Naive thymus-derived CD8-positive, alpha-beta T cell (primary cell): ENCODE measurements at regions not wholly inside any gene's neighbourhood (a gene's known extent, or its start where the extent isn't known, plus 50 kb on each side); places are given as distances from the start of the nearest gene placed in this dataset.

Experiments used
- ATAC-seq, 2 donors: fragments of 150-1000 bp; cut with Tn5 transposase in 1 of 2; sonication (Bioruptor Pico), chemical (Tn5 transposase) in 1 of 2; 1 replicate in 1 of 2; 2 replicates in 1 of 2; pipeline ENCODE4 v1.10.0; 2021; ENCODE audit warnings: mild to moderate bottlenecking in 2 of 2, moderate library complexity in 2 of 2
- POLR2A ChIA-PET: fragments of 350-600 bp; sonication (Branson Sonifier 250); formaldehyde crosslinking; loops from one replicate; lab custom pipeline; 2021; ENCODE audit warnings: antibody characterized with exemption; lab: Charles Lee
- DNase-seq, 10 donors: peaks; one replicate each; pipeline versions ENCODE4 v3.0.0 to v3.0.0-alpha.2; 2020 to 2022
- H3K27ac Mint-ChIP-seq, 10 donors: one replicate each; pipeline ENCODE4 v1.8.0; 2020 to 2022; ENCODE audit warnings: mild to moderate bottlenecking in 10 of 10, mixed read lengths in 10 of 10, moderate library complexity in 4 of 10, inconsistent platforms in 1 of 10
- H3K27me3 Mint-ChIP-seq, 5 donors: one replicate each; pipeline ENCODE4 v1.8.0; 2021 to 2022; ENCODE audit warnings: mixed read lengths in 5 of 5
- H3K36me3 Mint-ChIP-seq, 3 donors: one replicate each; pipeline ENCODE4 v1.8.0; 2020 to 2022; ENCODE audit warnings: mixed read lengths in 3 of 3, mild to moderate bottlenecking in 2 of 3, inconsistent platforms in 1 of 3
- H3K4me1 Mint-ChIP-seq, 4 donors: one replicate each; pipeline ENCODE4 v1.8.0; 2021 to 2022; ENCODE audit warnings: mixed read lengths in 4 of 4
- H3K4me3 Mint-ChIP-seq, 10 donors: one replicate each; pipeline ENCODE4 v1.8.0; 2020 to 2022; ENCODE audit warnings: mild to moderate bottlenecking in 10 of 10, mixed read lengths in 10 of 10, moderate library complexity in 6 of 10, inconsistent platforms in 1 of 10
- H3K9me3 Mint-ChIP-seq, 9 donors: one replicate each; pipeline ENCODE4 v1.8.0; 2020 to 2022; ENCODE audit warnings: mixed read lengths in 9 of 9, mild to moderate bottlenecking in 3 of 9, inconsistent platforms in 1 of 9, moderate library complexity in 1 of 9

DNA sequence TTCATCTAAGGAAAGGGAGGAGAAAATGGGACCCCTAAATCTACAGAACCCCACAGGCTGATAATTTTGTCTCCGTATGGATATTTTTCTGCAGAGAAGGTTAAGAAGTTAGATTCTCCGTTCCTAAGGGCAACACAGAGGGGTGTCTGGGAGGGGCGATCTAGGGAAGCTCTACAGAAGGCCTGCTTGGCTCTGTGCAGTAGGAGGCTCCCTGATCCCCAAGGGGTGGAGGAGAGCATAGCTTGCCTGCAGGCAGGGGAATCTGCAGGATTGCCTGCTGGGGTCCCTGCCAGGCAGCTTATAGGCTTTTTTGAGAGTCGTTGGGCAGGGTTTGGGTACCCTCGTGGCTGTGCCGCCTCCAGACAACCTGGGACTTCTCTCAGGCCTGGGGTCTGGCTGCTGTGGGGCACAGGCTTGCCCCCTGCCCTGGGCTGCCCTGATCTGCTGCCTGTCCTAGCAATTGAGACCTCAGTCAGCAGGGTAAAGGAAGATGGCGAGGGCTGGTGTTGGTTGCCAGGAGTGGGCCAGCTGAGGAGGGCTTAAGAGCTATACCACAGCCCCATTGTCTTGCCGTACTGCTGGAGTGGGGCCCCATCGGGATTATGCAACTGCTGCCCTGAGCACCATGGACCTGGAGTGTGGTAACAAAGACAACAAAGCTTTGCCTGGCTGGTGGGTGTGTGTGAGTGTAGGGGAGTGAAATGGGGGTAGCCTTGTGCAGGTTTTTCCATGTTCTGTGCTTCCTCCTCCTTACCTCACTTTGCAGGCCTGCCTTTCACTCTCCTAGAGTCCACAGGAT lies 74.1 kb downstream of the EFNB1 start:
- DNase-seq (no peak), ATAC-seq (no peak)
- POLR2A ChIA-PET = no interaction called here
- Mint-ChIP-seq H3K4me3 (no peak overlapping the region), H3K9me3 (no peaks in the 10 kb centered on the region), H3K4me1 (no peaks in the 10 kb centered on the region), H3K27me3 (no peaks in the 10 kb centered on the region), H3K27ac (no peak overlapping the region), H3K36me3 (no peaks in the 10 kb centered on the region)

DNA sequence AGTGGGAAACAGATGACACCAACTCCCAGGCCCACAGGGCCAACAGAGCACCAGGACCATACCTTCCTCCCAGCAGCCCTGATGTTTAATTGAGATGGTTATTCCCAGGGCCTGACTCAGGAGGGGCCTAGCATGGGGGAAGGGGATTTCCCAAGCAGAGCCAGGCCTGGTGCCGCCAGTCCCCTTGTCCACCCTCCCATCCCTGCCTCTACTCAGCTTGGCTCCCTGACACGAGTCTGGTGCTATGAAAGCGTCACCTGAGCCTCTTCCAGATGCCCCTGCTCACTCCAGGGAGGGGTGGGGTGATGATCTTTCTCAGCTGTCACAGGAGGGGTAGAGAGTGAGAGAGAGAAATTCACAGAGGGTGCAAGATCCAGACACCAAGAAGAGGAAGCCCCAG lies 72.7 kb downstream of the EFNB1 start:
- H3K36me3 Mint-ChIP-seq = no peaks in the 10 kb centered on the region
- H3K4me3 Mint-ChIP-seq = no peak overlapping the region
- ATAC-seq = no peak
- H3K27me3 Mint-ChIP-seq = no peaks in the 10 kb centered on the region
- no peak for DNase-seq
- H3K4me1 Mint-ChIP-seq = peaks cover 0 to 1% (median under 1%) of the 10 kb centered on the region in 4 donors
- POLR2A ChIA-PET = no interaction called here
- H3K9me3 Mint-ChIP-seq = peaks cover 0 to 2% (median 0%) of the 10 kb centered on the region in 9 donors
- no peak overlapping the region for H3K27ac Mint-ChIP-seq

DNA sequence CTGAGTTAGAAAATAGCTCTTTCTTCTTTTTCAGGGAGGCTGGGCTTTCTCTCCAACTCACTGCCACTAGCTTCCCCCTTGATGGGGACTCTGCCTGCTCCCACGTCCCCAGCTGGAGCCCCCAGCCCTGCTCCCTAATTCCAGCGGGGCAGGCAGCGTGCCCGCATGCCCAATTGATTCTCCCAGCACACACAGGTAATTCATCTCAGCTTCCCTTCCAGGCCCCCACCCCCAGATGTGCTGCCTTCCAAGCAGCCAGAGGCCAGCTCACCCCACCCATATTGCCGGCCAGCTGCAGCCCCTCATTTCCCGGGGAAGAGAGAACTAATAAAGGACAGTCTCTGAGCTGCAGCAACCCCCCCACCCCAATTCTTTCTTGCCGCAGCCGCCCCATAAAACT lies 69.8 kb downstream of the EFNB1 start:
- Mint-ChIP-seq H3K4me3 (no peak overlapping the region), H3K27ac (no peak overlapping the region), H3K36me3 (no peaks in the 10 kb centered on the region), H3K27me3 (no peaks in the 10 kb centered on the region), H3K9me3 (peaks cover 0 to 2% (median 0%) of the 10 kb centered on the region in 9 donors), H3K4me1 (peaks cover 5 to 8% (median 6%) of the 10 kb centered on the region in 4 donors)
- DNase-seq (no peak), ATAC-seq (no peak)
- POLR2A ChIA-PET = no interaction called here

DNA sequence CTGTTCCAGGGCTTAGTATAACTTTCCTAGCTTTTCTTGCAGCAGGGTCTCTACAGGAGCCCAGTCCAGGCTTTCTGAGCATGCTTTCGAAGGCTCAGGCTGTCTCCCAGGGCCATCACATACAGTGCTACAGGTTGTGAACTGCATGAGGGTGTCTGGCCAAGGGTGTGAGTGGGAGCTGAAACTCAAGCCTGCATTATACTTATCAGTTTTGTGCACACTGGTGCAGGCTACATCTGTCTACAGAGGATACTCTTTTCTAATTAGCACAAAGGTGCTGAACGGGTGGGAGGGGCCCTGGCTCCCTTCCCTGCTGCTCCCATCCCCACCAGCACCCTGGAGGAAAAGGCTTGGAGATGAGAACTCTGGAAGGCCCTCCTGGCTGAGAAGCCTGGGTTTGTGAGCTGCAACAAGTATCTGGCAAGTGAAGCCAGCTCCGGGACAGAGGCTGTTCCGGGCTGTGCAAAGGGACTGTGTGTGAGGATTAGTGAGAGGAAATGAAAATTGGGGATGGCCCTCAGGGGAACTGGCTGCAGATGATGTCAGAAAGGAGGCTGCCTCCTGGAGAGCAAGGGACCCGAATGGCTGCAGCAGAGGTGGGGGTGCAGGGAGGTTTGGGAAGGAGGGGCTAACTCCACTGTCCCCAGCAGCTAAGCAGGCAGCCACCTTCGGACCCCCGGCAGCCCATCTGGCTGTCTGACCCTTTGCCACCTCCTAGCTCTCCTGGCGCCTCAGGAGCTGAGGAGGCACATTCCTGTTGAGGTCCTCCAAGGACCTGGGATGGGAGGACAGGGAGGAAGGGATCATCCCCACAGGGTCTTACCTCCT lies 68.5 kb downstream of the EFNB1 start:
- DNase-seq = no peak
- Mint-ChIP-seq H3K4me1 (peaks cover 5 to 8% (median 6%) of the 10 kb centered on the region in 4 donors), H3K4me3 (peak overlapping the region in 1 of 10 donors; percentile 34), H3K9me3 (peaks cover 0 to 2% (median 0%) of the 10 kb centered on the region in 9 donors), H3K27ac (no peak overlapping the region), H3K36me3 (no peaks in the 10 kb centered on the region), H3K27me3 (no peaks in the 10 kb centered on the region)
- POLR2A ChIA-PET = no interaction called here
- ATAC-seq = no peak

DNA sequence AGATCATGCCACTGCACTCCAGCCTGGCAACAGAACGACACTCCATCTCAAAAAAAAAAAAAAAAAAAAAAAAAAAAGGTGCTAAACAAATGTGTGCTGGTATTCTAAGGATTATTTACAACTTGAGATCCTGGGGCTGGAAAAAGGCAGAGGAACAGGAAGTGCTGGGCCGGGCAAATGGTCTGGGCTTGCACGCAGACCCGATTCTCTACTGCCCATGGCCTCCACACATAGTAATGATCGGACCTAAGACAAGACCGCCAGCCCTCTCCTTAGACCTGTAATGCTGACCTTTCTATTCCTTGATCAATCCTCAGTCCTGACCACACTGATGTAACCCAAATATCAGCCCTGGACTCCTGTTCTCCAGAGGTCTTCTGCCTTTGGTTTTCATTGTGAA lies 67.8 kb downstream of the EFNB1 start:
- Mint-ChIP-seq H3K9me3 (peaks cover 0 to 2% (median 0%) of the 10 kb centered on the region in 9 donors), H3K27me3 (no peaks in the 10 kb centered on the region), H3K4me1 (peaks cover 5 to 8% (median 6%) of the 10 kb centered on the region in 4 donors), H3K4me3 (peak overlapping the region in 1 of 10 donors; percentile 34), H3K36me3 (no peaks in the 10 kb centered on the region), H3K27ac (peak overlapping the region in 1 of 10 donors; percentile 28)
- POLR2A ChIA-PET = no interaction called here
- ATAC-seq (no peak), DNase-seq (no peak)

DNA sequence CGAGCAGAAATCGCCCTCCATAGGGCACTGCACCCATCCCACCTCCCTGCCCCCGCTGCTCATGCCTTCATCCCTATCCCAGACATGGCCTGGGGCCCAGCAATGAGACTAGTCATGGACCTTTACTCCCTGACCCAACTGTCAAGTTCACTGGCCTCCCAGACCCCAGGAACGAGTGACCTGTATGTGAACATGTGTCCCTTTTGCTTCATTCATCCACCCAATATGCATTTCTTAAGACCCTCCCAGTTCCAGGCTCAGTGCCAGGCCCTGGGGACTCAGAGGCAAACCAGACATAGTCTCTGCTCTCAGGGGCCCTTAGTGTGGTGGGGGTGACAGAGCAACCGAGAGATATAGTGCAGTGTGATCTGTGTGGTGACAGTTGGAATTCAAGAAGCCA lies 67.0 kb downstream of the EFNB1 start:
- peak overlapping the region in 1 of 10 donors; percentile 42 for H3K27ac Mint-ChIP-seq
- H3K4me3 Mint-ChIP-seq = peak overlapping the region in 3 of 10 donors; percentile 10 to 38 (median 20)

DNA sequence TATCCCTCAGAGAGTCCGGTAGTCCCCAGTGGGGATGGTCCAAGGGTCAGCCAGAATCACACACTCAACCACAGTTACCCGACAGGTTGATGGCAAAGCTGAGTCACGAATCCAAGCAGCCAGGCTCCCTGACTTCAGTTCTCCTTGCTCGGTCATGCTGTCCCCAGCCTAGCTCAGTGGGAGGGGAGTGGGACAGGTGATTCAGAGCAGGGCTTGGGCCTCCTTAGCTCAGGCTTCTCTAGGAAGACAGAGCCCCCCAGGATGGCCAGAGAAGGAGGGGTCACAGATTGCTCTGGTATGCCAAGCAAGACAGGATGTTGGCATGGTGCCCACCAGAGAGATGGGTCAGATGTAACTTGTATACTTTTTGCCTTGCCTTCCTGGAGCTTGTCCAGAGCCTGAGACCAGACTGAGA lies 66.5 kb downstream of the EFNB1 start:
- H3K27me3 Mint-ChIP-seq = no peaks in the 10 kb centered on the region
- peaks cover 5 to 8% (median 6%) of the 10 kb centered on the region in 4 donors for H3K4me1 Mint-ChIP-seq
- no peak for DNase-seq
- H3K9me3 Mint-ChIP-seq = peaks cover 0 to 2% (median 0%) of the 10 kb centered on the region in 9 donors
- POLR2A ChIA-PET = no interaction called here
- no peak for ATAC-seq
- H3K36me3 Mint-ChIP-seq = no peaks in the 10 kb centered on the region
- H3K4me3 Mint-ChIP-seq = peak overlapping the region in 3 of 10 donors; percentile 7 to 38 (median 10)
- no peak overlapping the region for H3K27ac Mint-ChIP-seq

More for the DNA sequence above, 67.0 kb downstream of the EFNB1 start:
- Mint-ChIP-seq H3K9me3 (peaks cover 0 to 2% (median 0%) of the 10 kb centered on the region in 9 donors), H3K36me3 (no peaks in the 10 kb centered on the region), H3K27me3 (no peaks in the 10 kb centered on the region), H3K4me1 (peaks cover 5 to 8% (median 6%) of the 10 kb centered on the region in 4 donors)
- POLR2A ChIA-PET = no interaction called here
- ATAC-seq (no peak), DNase-seq (no peak)

DNA sequence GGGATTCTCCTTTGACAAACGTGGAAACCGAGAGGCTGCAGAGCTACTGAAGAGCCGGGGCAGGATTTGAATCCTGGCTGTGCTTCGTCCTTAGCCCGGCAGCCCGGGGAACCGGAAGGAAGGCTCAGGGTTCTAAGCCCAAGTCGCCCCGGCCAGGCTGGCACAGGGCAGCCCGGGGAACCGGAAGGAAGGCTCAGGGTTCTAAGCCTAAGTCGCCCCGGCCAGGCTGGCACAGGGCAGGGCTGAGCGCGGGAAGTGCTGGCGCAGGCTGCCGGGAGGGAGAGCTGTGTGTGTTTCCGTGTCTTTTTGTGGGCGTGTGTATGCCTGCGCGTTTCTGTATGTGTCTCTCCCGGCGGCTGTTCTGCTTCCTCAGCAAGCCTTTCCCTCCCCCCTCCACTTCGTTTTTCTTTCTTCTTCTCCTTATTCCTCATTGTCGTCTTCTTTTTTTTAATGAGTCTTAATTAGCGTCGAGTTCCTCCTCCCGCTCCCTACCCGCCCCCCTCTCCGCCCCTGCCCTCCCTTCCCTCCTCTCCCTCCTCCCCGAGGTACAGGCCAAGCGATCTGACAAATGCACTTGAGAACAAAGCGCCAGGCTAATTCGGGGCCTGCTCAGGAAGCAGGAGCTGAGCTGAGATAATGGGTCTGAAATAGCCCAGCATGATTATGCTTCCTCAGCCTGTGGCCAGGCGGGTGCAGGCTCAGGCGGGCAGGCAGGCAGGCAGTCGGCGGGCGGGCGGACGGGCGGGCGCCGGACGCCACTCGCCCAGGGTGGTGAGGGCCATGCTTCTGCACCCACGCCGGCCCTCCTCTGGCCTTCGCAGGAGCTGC lies 65.9 kb downstream of the EFNB1 start:
- Mint-ChIP-seq H3K27me3 (no peaks in the 10 kb centered on the region), H3K36me3 (no peaks in the 10 kb centered on the region), H3K27ac (peak overlapping the region in 6 of 10 donors; percentile 18 to 86 (median 46)), H3K9me3 (peaks cover 0 to 2% (median 0%) of the 10 kb centered on the region in 9 donors), H3K4me1 (peaks cover 5 to 8% (median 6%) of the 10 kb centered on the region in 4 donors), H3K4me3 (peak overlapping the region; percentile 57 to 81 (median 73))
- DNase-seq = peak in 2 of 10 donors; percentile 1 to 10
- POLR2A ChIA-PET = no interaction called here
- ATAC-seq = peak; percentile 68 to 80

DNA sequence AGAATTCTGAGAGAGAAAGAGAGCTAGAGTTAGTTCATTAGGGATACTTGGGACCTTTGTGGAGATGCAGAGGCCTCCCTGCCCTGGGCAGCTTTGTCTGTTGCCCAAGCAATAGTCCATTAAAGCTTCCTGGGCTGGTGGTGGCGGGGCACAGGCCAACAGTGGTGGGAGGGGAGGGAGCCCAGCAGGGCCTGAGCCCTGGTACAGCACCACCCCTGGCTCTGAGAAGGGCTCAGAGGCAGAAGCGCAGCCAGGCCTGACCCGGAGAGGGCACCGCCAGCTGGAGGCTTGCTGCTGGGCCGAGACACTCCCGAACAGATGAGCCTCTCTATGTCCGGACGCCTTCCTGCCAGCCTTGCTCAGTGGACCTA lies 65.3 kb downstream of the EFNB1 start:
- peaks cover 0 to 2% (median 0%) of the 10 kb centered on the region in 9 donors for H3K9me3 Mint-ChIP-seq
- H3K4me3 Mint-ChIP-seq = peak overlapping the region in 9 of 10 donors; percentile 43 to 76 (median 66)
- peak overlapping the region in 8 of 10 donors; percentile 42 to 86 (median 69) for H3K27ac Mint-ChIP-seq
- no peaks in the 10 kb centered on the region for H3K27me3 Mint-ChIP-seq
- no peak for DNase-seq
- H3K36me3 Mint-ChIP-seq = no peaks in the 10 kb centered on the region
- POLR2A ChIA-PET = no interaction called here
- H3K4me1 Mint-ChIP-seq = peaks cover 5 to 8% (median 6%) of the 10 kb centered on the region in 4 donors
- ATAC-seq = peak; percentile 33 to 37

DNA sequence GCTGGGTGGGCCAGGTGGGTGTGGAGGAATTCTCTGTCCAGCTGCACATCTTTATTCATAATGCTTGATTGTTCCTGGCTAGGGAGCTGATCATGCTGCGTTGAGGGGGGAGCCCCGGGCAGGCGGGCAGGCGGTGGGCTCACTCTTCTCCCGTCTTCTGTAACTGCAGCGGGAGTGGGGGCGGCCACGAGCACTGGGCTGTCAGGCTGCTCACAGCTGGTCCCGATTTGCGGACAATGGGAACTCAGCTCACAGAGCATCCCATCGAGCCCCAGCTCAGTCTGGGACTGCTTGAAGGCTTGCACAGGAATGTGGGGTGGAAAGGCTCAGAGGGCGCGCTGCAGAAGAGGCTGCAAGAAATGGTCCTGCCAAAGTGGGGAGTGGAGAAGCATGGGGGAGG lies 63.8 kb downstream of the EFNB1 start:
- no peak for ATAC-seq
- no peaks in the 10 kb centered on the region for H3K36me3 Mint-ChIP-seq
- peaks cover 5 to 8% (median 6%) of the 10 kb centered on the region in 4 donors for H3K4me1 Mint-ChIP-seq
- DNase-seq = no peak
- no peak overlapping the region for H3K27ac Mint-ChIP-seq
- no peak overlapping the region for H3K4me3 Mint-ChIP-seq
- H3K27me3 Mint-ChIP-seq = no peaks in the 10 kb centered on the region
- peaks cover 0 to 2% (median 0%) of the 10 kb centered on the region in 9 donors for H3K9me3 Mint-ChIP-seq
- POLR2A ChIA-PET = no interaction called here

DNA sequence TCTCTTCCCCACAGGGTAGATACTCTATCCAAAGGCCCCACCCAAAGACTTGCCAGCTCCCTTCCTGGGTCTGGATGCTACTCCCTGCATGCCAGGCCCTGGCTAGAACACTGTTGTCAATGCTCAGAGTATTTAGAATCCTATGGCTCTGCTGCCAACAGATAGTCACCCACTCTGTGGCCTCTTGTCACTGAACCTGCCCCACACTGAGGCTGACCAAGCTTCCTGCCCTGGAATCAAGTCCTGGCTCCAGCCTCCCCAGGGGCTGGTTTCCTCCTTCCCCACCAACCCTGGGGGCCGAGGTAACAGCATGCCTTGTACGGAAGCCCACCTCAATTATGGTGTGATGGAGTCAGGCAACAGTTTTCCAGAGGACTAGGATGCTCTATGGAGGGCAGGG lies 63.3 kb downstream of the EFNB1 start:
- H3K36me3 Mint-ChIP-seq = no peaks in the 10 kb centered on the region
- POLR2A ChIA-PET = no interaction called here
- H3K27ac Mint-ChIP-seq = no peak overlapping the region
- H3K4me1 Mint-ChIP-seq = peaks cover 5 to 8% (median 6%) of the 10 kb centered on the region in 4 donors
- no peak overlapping the region for H3K4me3 Mint-ChIP-seq
- DNase-seq (no peak), ATAC-seq (no peak)
- no peaks in the 10 kb centered on the region for H3K27me3 Mint-ChIP-seq
- H3K9me3 Mint-ChIP-seq = no peaks in the 10 kb centered on the region
